GM12878 (cell line): ENCODE measurements at regions not wholly inside any gene's neighbourhood (a gene's known extent, or its start where the extent isn't known, plus 50 kb on each side); places are given as distances from the start of the nearest gene placed in this dataset.

Source experiments
- ATAC-seq: fragments of 200-7000 bp; cut with Tn5 transposase; 3 replicates; pipeline ENCODE4 v1.9.1; 2020; ENCODE audit warnings: mild to moderate bottlenecking, moderate library complexity
- BruUV-seq: library from RNA; stranded (reverse); fragments of 400-500 nt; replicated peaks from 2 replicates; lab custom pipeline; 2021; lab: Mats Ljungman, UMichigan
- CTCF ChIA-PET: fragments of 300-600 bp; sonication (Branson Sonifier 250); formaldehyde crosslinking; extraction: SDS; loops from one replicate; lab custom pipeline; 2021; ENCODE audit warnings: inconsistent platforms; lab: Yijun Ruan, JAX
- POLR2A ChIA-PET: fragments of 350-600 bp; formaldehyde crosslinking; extraction: SDS; loops from one replicate; lab custom pipeline; 2021; ENCODE audit warnings: inconsistent platforms; lab: Charles Lee
- RAD21 ChIA-PET: fragments of 300-600 bp; sonication (Branson Sonifier 250); formaldehyde crosslinking; loops from one replicate; lab custom pipeline; 2023; ENCODE audit warnings: antibody characterized with exemption; ENCODE audit not compliant: unreplicated experiment; lab: Charles Lee
- SMC1A ChIA-PET: fragments of 300-600 bp; sonication (Branson Sonifier 250); formaldehyde crosslinking; loops from one replicate; lab custom pipeline; 2023; ENCODE audit not compliant: unreplicated experiment, uncharacterized antibody; lab: Charles Lee
- DNase-seq: peaks from one replicate; pipeline ENCODE4 v3.0.0-alpha.2; 2011; ENCODE audit warnings: low read depth, low spot score
- FAIRE-seq: peaks from 3 replicates; lab custom pipeline; 2011; peaks lifted over from hg19 to GRCh38; lab: Jason Lieb, UNC
- H2AFZ ChIP-seq: 2 replicates; pipeline ENCODE4 v1.6.0; 2011; ENCODE audit warnings: low read depth, low read length, control low read depth; ENCODE audit not compliant: control insufficient read depth
- H3K27ac ChIP-seq: 2 replicates; pipeline ENCODE4 v1.5.1; 2011; ENCODE audit warnings: control low read depth; ENCODE audit not compliant: control insufficient read depth, insufficient read depth
- H3K27me3 ChIP-seq, 2 experiments: replicated peaks in 1 of 2; 2 replicates each; pipeline versions ENCODE4 v1.6.0 to v1.6.1; 2011; ENCODE audit warnings: low read length in 1 of 2; ENCODE audit not compliant: control insufficient read depth in 2 of 2, insufficient read depth in 2 of 2
- H3K36me3 ChIP-seq, 2 experiments: 2 replicates each; pipeline ENCODE4 v1.5.1; 2011; ENCODE audit warnings: low read length in 1 of 2; ENCODE audit not compliant: control insufficient read depth in 2 of 2, insufficient read depth in 2 of 2
- H3K4me1 ChIP-seq: 2 replicates; pipeline ENCODE4 v1.6.1; 2011; ENCODE audit warnings: mild to moderate bottlenecking, low read length, moderate library complexity, mixed read lengths; ENCODE audit not compliant: control insufficient read depth, insufficient read depth
- H3K4me2 ChIP-seq: 2 replicates; pipeline ENCODE4 v1.6.0; 2011; ENCODE audit warnings: control low read depth; ENCODE audit not compliant: control insufficient read depth, insufficient read depth
- H3K4me3 ChIP-seq: fragments of 200-600 bp; sonication (generic); 2 replicates; pipeline ENCODE4 v1.5.1; 2016
- H3K79me2 ChIP-seq: 2 replicates; pipeline ENCODE4 v1.6.0; 2011; ENCODE audit warnings: low read length; ENCODE audit not compliant: control insufficient read depth, insufficient read depth
- H3K9ac ChIP-seq: 2 replicates; pipeline ENCODE4 v1.8.0; 2011; ENCODE audit warnings: low read length, control low read depth, mixed read lengths; ENCODE audit not compliant: control insufficient read depth, insufficient read depth
- H3K9me3 ChIP-seq: replicated peaks from 3 replicates; pipeline ENCODE4 v1.5.1; 2011; ENCODE audit warnings: mild to moderate bottlenecking, low read length; ENCODE audit not compliant: control insufficient read depth, insufficient read depth
- H4K20me1 ChIP-seq: 2 replicates; pipeline ENCODE4 v1.6.0; 2011; ENCODE audit not compliant: control insufficient read depth, insufficient read depth
- ASH2L ChIP-seq: fragments of 300-600, 200-600 bp; sonication (generic); IDR thresholded peaks from 2 replicates; pipeline ENCODE4 v1.6.1; 2017; ENCODE audit warnings: low read depth, mild to moderate bottlenecking, borderline replicate concordance
- ATF7 ChIP-seq: fragments of 450-650 bp; IDR thresholded peaks from 2 replicates; pipeline ENCODE4 v1.6.1; 2016; ENCODE audit warnings: low read depth, mild to moderate bottlenecking
- IRF3 ChIP-seq: fragments of 450-650 bp; IDR thresholded peaks from 2 replicates; pipeline ENCODE4 v1.6.1; 2014; ENCODE audit warnings: mild to moderate bottlenecking
- IRF4 ChIP-seq: IDR thresholded peaks from 2 replicates; pipeline ENCODE4 v1.6.1; 2011; ENCODE audit warnings: low read depth, low read length
- NFYB ChIP-seq: IDR thresholded peaks from 2 replicates; pipeline ENCODE4 v1.6.1; 2011; ENCODE audit warnings: low read depth, mild to moderate bottlenecking, low read length, improper control_type of control experiment, moderate library complexity; ENCODE audit not compliant: insufficient read depth
- NR2F1 ChIP-seq: fragments of 450-650 bp; conservative IDR thresholded peaks from 2 replicates; pipeline ENCODE4 v1.6.1; 2017; ENCODE audit warnings: mild to moderate bottlenecking
- PAX5 ChIP-seq: IDR thresholded peaks from 2 replicates; pipeline ENCODE4 v1.6.1; 2011; ENCODE audit warnings: low read depth, low read length, borderline replicate concordance
- SREBF2 ChIP-seq: IDR thresholded peaks from 2 replicates; pipeline ENCODE4 v1.6.1; 2012; ENCODE audit warnings: mild to moderate bottlenecking, low read length
- ZBTB33 ChIP-seq: fragments of 450-650 bp; IDR thresholded peaks from 2 replicates; pipeline ENCODE4 v1.6.1; 2017; ENCODE audit warnings: mild to moderate bottlenecking
- ZNF217 ChIP-seq: fragments of 450-650 bp; IDR thresholded peaks from 2 replicates; pipeline ENCODE4 v1.6.1; 2017; ENCODE audit warnings: antibody characterized with exemption, mild to moderate bottlenecking
- WGBS: methylation state at CpG from one replicate; pipeline ENCODE4 v1.1.6; 2016; ENCODE audit warnings: low lambda C conversion rate; ENCODE audit not compliant: insufficient replicate concordance, insufficient coverage; ENCODE audit errors: missing lambda C conversion rate; 5-methylcytosine and 5-hydroxymethylcytosine counted together
- in situ Hi-C: fragments of 300-500 bp; cut with MboI; formaldehyde crosslinking; loops from 9 replicates; pipeline ENCODE4 v1.14.3; 2018; ENCODE audit warnings: mixed read lengths
- intact Hi-C: fragments of 100-400 bp; cut with micrococcal nuclease; formaldehyde crosslinking; loops from one replicate; pipeline ENCODE4 v1.14.2; 2022; ENCODE audit not compliant: unreplicated experiment
- TF ChIP-seq, protein P1 (sequence below): IDR thresholded peaks from 2 replicates; pipeline ENCODE4 v1.6.1; 2011; ENCODE audit warnings: mild to moderate bottlenecking, low read depth, low read length, moderate library complexity; ENCODE audit not compliant: insufficient replicate concordance
- TF ChIP-seq, protein P2 (sequence below): IDR thresholded peaks from 2 replicates; pipeline ENCODE4 v1.6.1; 2011; ENCODE audit warnings: low read depth, low read length, improper control_type of control experiment, borderline replicate concordance
- TF ChIP-seq, protein P3 (sequence below): fragments of 450-650 bp; IDR thresholded peaks from 2 replicates; pipeline ENCODE4 v1.6.1; 2018; ENCODE audit warnings: borderline replicate concordance, mild to moderate bottlenecking; ENCODE audit not compliant: partially characterized antibody

DNA sequence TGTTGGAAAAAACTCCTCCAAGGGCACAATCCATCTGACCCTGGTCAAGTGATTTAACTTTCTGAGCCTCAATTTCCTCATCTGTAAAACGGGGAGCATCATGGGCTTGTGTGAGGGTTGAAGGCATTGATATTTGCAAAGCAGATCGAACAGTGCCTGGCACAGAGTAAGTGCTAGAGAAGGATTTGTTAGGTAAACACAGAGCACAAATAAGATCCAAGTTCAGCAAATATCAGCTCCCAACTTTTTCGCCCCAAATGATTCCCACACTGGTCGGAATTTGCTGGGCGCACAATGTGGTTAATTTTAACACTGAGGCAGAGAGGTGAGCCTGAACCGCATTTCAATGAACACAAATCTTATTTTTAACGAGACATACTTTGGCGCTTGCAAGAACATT is 76.3 kb upstream of the ATP2B2 start (continued):
- TF ChIP-seq NFYB, result no peak
- TF ChIP-seq, protein P1, sequence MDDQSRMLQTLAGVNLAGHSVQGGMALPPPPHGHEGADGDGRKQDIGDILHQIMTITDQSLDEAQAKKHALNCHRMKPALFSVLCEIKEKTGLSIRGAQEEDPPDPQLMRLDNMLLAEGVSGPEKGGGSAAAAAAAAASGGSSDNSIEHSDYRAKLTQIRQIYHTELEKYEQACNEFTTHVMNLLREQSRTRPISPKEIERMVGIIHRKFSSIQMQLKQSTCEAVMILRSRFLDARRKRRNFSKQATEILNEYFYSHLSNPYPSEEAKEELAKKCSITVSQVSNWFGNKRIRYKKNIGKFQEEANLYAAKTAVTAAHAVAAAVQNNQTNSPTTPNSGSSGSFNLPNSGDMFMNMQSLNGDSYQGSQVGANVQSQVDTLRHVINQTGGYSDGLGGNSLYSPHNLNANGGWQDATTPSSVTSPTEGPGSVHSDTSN, result no peak
- TF ChIP-seq ASH2L, result no peak

- Histone ChIP-seq H3K27ac (no peak overlapping the region), H2AFZ (no peak overlapping the region), H3K4me1 (no peaks in the 10 kb centered on the region), H3K79me2 (no peaks in the 10 kb centered on the region), H3K4me2 (no peak overlapping the region), H3K4me3 (no peak overlapping the region), H3K27me3 (peaks cover 0 to 6% of the 10 kb centered on the region in 2 experiments; a peak in 3 of 4 replicates), H3K9ac (no peak overlapping the region), H3K36me3 (no peaks in the 10 kb centered on the region), H4K20me1 (no peaks in the 10 kb centered on the region), H3K9me3 (no peaks in the 10 kb centered on the region)
- intact Hi-C loops, result no loop called here
- ATAC-seq, result no peak
- FAIRE-seq, result no peak
- 18% methylated on average over 3 of the region's 3 CpGs for WGBS
- POLR2A ChIA-PET, result no interaction called here
- no TSS peak for BruUV-seq
- CTCF ChIA-PET, result no interaction called here
- SMC1A ChIA-PET, result no interaction called here
- RAD21 ChIA-PET, result no interaction called here
- DNase-seq, result no peak
- in situ Hi-C loops, result no loop called here
- TF ChIP-seq IRF4 (no peak), IRF3 (no peak), SREBF2 (no peak), ZNF217 (no peak), PAX5 (no peak), ZBTB33 (no peak), ATF7 (no peak), NR2F1 (no peak)
- TF ChIP-seq, protein P2, sequence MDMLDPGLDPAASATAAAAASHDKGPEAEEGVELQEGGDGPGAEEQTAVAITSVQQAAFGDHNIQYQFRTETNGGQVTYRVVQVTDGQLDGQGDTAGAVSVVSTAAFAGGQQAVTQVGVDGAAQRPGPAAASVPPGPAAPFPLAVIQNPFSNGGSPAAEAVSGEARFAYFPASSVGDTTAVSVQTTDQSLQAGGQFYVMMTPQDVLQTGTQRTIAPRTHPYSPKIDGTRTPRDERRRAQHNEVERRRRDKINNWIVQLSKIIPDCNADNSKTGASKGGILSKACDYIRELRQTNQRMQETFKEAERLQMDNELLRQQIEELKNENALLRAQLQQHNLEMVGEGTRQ, result no peak
- TF ChIP-seq, protein P1, result no peak
- TF ChIP-seq, protein P3, sequence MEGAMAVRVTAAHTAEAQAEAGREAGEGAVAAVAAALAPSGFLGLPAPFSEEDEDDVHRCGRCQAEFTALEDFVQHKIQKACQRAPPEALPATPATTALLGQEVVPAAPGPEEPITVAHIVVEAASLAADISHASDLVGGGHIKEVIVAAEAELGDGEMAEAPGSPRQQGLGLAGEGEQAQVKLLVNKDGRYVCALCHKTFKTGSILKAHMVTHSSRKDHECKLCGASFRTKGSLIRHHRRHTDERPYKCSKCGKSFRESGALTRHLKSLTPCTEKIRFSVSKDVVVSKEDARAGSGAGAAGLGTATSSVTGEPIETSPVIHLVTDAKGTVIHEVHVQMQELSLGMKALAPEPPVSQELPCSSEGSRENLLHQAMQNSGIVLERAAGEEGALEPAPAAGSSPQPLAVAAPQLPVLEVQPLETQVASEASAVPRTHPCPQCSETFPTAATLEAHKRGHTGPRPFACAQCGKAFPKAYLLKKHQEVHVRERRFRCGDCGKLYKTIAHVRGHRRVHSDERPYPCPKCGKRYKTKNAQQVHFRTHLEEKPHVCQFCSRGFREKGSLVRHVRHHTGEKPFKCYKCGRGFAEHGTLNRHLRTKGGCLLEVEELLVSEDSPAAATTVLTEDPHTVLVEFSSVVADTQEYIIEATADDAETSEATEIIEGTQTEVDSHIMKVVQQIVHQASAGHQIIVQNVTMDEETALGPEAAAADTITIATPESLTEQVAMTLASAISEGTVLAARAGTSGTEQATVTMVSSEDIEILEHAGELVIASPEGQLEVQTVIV, result no peak
These were observed 77.3 kb upstream of the ATP2B2 start for GRCh38 chr3:10582733-10583132.
